ENCODE measurements at regions not wholly inside any gene's neighbourhood (a gene's known extent, or its start where the extent isn't known, plus 50 kb on each side); places are given as distances from the start of the nearest gene placed in this dataset.

GRCh38 chr11:82586581-82586980 is 147.1 kb downstream of the FAM181B start:
- no peaks in the 10 kb centered on the region for H3K79me2 ChIP-seq (ENCODE audit: insufficient read depth, low read length)
- H3K4me2 ChIP-seq (ENCODE audit: insufficient read depth, insufficient read length, low read length), result no peak overlapping the region
- no peak overlapping the region for H4K91ac ChIP-seq (ENCODE audit: insufficient read length, low read depth, low read length)
- no peak overlapping the region for H3T11ph ChIP-seq (ENCODE audit: low read length)
- H2AK5ac ChIP-seq (ENCODE audit: insufficient read length, low read length), result no peak overlapping the region
- H3K9me3 Mint-ChIP-seq, result no peaks in the 10 kb centered on the region
- no peak overlapping the region for H2AFZ ChIP-seq (ENCODE audit: low read length)
- no peak overlapping the region for H3K18ac ChIP-seq (ENCODE audit: insufficient read length, low read depth, low read length)
- H3K4me1 ChIP-seq (ENCODE audit: insufficient read depth, low read length), result no peaks in the 10 kb centered on the region
- no peak overlapping the region for H3K27ac Mint-ChIP-seq
- no peak overlapping the region for H2BK12ac ChIP-seq (ENCODE audit: insufficient read length, low read depth, low read length)
- H3K23ac ChIP-seq (ENCODE audit: insufficient read length, low read depth, low read length), result no peak overlapping the region
- no peak overlapping the region for H2BK5ac ChIP-seq (ENCODE audit: insufficient read length, low read length)
- H3K4me1 Mint-ChIP-seq, result peaks cover 0 to 3% of the 10 kb centered on the region in 2 experiments; a peak in 2 of 4 replicates
- H4K5ac ChIP-seq (ENCODE audit: insufficient read length, low read depth, low read length), result no peak overlapping the region
- H2BK20ac ChIP-seq (ENCODE audit: low read depth, low read length, poor library complexity, severe bottlenecking), result no peak overlapping the region
- no peaks in the 10 kb centered on the region for H4K20me1 ChIP-seq (ENCODE audit: control insufficient read depth, insufficient read depth, insufficient read length)
- no peak for DNase-seq
- H3K27ac ChIP-seq (ENCODE audit: insufficient read length, low read depth, low read length), result no peak overlapping the region
- H3K56ac ChIP-seq (ENCODE audit: insufficient read length, low read depth, low read length), result no peak overlapping the region
- H3K27me3 Mint-ChIP-seq (ENCODE audit: low read depth), result no peaks in the 10 kb centered on the region
- WGBS (ENCODE audit: extremely low coverage, insufficient read length, low lambda C conversion rate), result no CpG with 5 or more reads among the region's 3 CpGs
- no peak overlapping the region for H2BK120ac ChIP-seq (ENCODE audit: low read depth, low read length, poor library complexity, severe bottlenecking)
- no peak overlapping the region for H4K8ac ChIP-seq (replicated peaks; ENCODE audit: insufficient read length, low read depth, low read length)
- H3K27me3 ChIP-seq (ENCODE audit: insufficient read depth, low read length), result no peaks in the 10 kb centered on the region
- TF ChIP-seq CTCF (conservative IDR thresholded peaks at IDR 0.05), result no peak
- no peak overlapping the region for H3K4ac ChIP-seq (ENCODE audit: low read depth, low read length)
- no peaks in the 10 kb centered on the region for H3K23me2 ChIP-seq (ENCODE audit: insufficient read length, low read depth, low read length, poor library complexity, severe bottlenecking)
- H2BK15ac ChIP-seq (ENCODE audit: low read depth, low read length), result no peak overlapping the region
- H3K14ac ChIP-seq (ENCODE audit: insufficient read depth, low read length), result no peak overlapping the region
- H3K9ac ChIP-seq (ENCODE audit: extremely low read depth, insufficient read length, low read length), result no peak overlapping the region
- no peaks in the 10 kb centered on the region for H3K9me3 ChIP-seq (ENCODE audit: control insufficient read depth, low read depth, low read length)
- H3K4me3 Mint-ChIP-seq, result no peak overlapping the region
- no peaks in the 10 kb centered on the region; a peak in 1 of 7 replicates for H3K36me3 Mint-ChIP-seq (ENCODE audit: insufficient read depth in 1 of 3, low read depth in 3 of 3)
- no peaks in the 10 kb centered on the region for H3K79me1 ChIP-seq (ENCODE audit: insufficient read depth, low read depth, low read length, poor library complexity, severe bottlenecking)

All from H9 (cell line).